T-helper 1 cell (primary cell): ENCODE measurements at regions not wholly inside any gene's neighbourhood (a gene's known extent, or its start where the extent isn't known, plus 50 kb on each side); places are given as distances from the start of the nearest gene placed in this dataset.
"Not testable (repeated sequence)": the region's sequence is repeated elsewhere in the genome, so short reads cannot be mapped to it uniquely, and the experiment has no call there.

Experiments used
- DNase-seq, 5 donors: peaks; one replicate each; pipeline ENCODE4 v3.0.0-alpha.2; 2012 to 2020

- no peak for DNase-seq
These were observed 149.1 kb upstream of the TENT5A start for GRCh38 chr6:81901551-81901966.

DNA sequence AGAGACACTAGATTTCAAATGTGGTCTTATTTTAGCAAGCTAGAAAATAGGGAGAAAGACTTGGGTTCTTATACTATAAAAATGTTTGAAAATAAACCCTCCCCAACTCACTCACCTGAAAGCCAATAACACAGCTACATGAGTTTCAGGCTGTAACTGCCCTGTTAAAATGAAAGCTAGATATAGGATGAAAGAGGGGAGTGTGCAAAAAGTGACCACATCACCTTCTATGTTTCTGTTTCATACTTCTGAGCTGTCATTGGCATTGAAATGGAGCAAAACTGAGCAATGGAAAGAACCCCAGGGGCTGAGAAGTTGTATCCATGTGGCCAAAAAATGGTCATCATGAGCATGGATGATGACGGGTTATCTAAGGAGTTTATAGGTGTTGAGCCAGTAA is 148.1 kb upstream of the TENT5A start:
- DNase-seq: no peak

- no peak for DNase-seq
These were observed 145.3 kb upstream of the TENT5A start for GRCh38 chr6:81897793-81898192.

DNA sequence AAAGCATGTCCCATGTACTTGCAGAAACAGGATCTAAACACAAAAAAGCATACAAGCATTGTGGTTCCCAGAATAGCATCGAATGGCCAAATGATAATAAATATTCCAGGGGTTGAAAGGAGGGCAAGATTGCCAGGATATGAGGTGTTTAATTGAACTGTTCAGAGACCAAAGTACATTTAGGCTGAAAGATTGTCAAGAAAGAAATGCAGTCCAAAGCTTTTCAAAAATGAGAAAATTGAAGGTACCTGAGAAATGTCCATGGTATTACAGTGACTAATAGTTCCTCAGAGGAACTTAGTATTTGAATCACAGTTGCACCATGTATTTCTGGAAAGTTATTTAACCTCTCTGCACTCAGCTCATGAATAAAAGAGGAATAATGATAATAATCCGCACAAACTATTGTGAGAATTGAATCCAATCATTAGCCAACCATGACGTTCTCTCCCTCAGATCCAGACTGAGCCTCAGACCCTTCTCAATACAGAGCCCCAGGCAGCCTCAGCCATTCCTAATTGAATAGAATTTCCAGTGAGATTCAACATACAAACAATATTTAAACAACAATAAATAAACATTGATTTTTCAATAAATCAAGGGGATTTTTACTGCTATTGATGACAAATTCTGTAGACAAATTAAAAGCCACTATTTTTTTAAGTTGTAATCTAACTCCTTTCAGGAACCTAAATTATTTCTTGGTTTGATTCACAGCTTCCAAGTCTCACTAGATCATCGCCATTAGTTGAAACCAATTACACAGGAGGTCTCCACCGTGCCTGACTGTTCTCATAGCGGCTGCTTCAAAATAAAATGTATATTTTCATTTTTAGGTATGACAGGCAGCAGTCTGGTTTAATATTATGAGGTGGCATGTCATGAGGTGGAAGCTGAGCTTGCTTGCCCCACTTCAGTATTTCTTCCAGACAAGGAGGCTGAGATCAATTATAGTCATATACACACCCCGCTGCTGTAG is 144.3 kb upstream of the TENT5A start:
- no peak for DNase-seq

DNA sequence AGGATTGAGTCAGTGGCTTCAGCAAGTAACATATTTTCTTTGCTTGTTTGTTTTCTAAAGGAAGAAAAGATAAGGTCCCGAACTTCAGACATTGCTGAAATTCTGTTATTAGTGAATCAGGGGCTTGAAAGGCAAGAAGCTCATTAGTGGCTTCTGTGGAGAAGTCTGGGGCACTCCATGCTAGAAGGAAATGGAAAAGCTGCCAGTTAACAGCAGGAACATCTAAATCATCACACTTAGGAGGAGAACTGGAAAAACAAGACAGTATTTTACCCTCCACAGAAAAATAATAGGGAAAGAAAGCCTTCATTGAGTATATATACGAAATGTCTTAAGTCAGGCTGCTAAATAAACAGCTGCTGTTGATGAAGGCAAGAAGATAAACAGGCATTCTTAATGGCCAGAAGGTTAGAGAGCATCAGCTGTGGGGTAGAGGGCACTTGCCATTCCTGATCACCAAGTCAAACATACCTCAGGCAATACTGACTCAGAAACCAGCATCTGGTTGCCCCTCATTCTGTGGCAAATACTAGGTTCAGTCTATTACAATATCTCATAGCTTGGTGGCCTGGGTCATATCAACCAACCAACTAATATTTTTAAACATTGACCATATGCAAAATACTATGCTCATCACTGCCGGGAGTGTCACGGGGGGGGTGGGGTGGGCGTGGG is 143.2 kb upstream of the TENT5A start:
- no peak for DNase-seq

GRCh38 chr6:81894788-81895271 is 142.3 kb upstream of the TENT5A start:
- no peak for DNase-seq

- DNase-seq: no peak
These were observed 141.8 kb upstream of the TENT5A start for GRCh38 chr6:81894306-81894705.

DNA sequence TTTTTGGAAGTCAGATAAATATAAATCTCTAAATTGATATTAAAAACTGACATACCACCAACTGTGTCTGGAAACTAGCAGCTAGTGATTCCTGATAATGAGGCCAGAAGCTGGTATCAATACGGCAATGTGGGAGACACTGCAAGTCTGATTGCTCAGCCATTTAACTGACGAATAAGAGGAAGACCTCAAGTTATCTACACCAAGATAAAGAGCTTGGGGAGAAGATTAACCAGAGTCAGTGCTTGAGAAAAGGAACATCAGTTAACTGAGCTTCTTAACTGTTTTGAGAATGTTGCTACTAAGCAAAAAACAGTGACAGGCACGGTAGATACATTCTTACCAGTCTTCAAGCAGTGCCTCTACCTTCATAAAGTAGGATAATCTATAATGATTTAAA is 140.4 kb upstream of the TENT5A start:
- no peak for DNase-seq

GRCh38 chr6:81891874-81892273 is 139.4 kb upstream of the TENT5A start:
- DNase-seq: no peak

DNA sequence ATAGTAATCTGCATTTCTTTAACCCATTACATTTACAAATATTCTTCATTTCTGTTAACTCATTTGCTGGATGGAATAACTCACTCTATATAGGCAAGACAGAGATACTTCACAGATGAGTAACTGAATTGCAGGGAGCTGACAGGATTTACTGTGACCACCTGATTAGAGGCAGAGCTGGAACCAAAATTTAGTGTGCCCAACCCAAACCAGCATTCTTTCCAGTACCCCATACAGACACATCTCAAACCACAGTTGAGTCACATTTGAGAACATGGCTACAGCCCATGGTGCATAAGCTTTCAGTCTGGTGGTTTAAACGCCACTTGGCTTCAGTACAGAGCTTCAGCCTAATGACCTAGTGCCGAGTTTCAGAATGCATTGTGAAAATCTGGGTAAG is 138.4 kb upstream of the TENT5A start:
- DNase-seq: no peak

DNA sequence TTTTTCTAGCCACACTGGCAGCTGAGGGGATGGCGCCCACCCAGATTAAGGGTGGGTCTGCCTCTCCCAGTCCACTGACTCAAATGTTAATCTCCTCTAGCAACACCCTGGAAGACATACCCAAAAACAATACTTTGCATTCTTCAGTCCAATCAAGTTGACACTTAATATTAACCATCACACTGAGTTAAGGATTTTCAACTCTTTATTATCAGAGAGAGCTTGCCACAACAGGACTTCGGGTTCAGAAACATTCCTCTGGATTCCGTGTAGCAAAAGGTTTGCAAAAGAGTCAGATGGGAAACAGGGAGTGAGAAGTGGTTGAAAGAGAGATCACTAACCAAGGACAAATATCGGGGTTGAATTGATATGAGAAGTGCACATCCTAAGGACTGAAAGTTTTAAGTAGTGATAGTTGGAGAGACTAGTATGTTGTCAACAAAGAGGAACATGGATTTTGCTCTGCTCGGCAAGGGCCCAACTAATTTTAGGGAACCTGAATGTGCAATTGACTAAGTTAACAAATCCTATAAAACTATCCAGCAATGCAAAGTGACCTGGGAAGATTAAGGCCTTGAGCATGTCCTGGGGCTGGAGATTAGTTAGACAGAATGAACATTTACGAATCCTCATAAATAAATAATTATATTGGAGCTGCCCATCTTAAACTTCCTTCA is 137.0 kb upstream of the TENT5A start:
- DNase-seq: no peak

DNA sequence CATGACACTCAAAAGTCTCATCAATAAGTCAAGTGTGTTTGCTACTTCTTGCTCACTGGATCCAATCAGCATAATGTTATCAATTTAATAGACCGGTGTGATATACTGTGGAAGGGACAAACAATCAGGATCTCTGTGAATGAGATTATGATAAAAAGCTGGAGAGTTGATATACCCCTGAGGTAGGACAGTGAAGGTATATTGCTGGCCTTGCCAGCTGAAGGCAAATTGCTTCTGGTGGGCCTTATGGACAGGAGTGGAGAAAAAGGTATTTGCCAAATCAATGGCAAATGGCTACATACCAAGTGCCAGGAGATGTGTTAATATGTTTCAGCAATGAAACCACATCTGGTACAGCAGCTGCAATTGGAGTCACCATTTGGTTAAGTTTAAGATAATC is 134.4 kb upstream of the TENT5A start:
- DNase-seq: not testable (repeated sequence)

DNA sequence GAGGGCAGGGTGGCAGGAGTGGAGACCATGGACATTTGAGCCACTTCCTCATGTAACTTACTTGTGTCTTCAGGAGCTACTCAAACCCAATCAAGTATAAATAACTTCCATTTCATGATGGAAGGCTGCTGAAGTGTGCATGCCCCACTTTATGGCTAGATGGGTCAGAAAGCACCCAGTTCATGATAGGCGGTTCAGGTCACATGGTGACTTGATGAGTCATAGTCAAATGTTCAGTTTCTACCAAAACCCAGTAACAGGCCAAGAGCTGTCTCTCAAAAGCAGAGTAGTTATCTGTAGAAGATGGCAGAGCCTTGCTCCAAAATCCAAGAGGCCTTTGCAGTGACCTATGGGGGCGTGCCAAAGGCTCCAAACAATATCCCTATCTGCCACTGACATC is 133.7 kb upstream of the TENT5A start:
- no peak for DNase-seq

DNA sequence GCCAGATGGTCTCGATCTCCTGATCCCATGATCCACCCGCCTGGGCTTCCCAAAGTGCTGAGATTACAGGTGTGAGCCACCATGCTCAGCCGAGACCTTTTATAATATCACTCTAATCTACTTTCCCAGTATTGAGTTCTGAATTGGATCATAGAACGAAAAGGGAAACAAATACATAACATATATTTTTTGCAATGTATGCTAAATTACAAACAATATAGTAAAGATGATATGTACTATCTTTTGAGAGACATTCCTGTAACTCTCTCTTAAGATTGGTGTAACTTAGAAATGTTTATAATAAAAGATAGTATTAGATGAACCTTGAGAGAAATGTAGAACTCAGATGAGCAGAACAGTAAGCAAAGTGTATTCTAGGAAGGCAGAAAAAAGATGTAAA is 129.2 kb upstream of the TENT5A start:
- no peak for DNase-seq

DNA sequence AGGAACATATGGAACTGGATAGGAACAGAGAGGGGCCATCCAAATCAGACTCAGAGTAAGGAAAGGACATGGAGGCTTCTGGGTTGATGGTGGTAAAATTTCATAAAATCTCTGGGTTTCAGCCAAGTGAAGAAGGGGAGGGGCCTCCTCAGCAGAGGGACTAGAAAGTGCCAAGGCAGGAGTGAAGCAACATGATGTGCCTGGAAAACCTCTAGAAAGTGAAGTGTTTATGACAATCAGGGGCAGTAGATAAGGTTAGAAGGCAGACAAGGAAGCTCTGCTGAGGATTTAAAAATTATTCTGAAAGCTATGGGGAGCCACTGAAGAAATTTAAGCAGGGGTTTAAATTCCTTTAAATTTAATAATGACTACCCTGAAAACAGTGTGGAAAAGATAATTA is 126.0 kb upstream of the TENT5A start:
- no peak for DNase-seq

- no peak for DNase-seq
These were observed 124.5 kb upstream of the TENT5A start for GRCh38 chr6:81876971-81877370.

GRCh38 chr6:81875782-81876293 is 123.4 kb upstream of the TENT5A start:
- DNase-seq: no peak

DNA sequence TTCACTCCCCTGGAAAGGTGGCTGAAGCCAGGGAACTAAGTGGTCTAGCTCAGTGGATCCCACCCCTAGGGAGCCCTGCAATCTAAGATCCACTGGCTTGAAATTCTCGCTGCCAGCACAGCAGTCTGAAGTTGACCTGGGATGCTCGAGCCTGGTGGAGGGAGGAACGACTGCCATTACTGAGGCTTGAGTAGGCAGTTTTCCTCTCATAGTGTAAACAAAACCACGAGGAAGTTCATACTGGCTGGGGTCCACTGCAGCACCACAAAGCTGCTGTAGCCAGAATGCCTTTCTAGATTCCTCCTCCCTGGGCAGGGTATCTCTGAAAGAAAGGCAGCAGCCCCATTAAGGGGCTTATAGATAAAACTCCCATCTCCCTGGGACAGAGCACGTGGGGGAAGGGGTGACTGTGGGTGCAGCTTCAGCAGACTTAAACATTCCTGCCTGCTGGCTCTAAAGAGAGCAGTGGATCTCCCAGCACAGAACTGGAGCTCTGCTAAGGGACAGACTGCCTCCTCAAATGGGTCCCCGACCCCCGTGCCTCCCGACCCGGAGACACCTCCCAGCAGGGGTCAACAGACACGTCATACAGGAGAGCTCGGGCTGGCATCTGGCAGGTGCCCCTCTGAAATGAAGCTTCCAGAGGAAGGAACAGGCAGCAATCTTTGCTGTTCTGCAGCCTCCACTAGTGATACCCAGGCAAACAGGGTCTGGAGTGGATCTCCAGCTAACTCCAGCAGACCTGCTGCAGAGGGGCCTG is 117.4 kb upstream of the TENT5A start:
- DNase-seq: not testable (repeated sequence)

- DNase-seq: no peak
These were observed 113.2 kb upstream of the TENT5A start for GRCh38 chr6:81865712-81866111.

GRCh38 chr6:81864124-81864523 is 111.6 kb upstream of the TENT5A start:
- DNase-seq: no peak

DNA sequence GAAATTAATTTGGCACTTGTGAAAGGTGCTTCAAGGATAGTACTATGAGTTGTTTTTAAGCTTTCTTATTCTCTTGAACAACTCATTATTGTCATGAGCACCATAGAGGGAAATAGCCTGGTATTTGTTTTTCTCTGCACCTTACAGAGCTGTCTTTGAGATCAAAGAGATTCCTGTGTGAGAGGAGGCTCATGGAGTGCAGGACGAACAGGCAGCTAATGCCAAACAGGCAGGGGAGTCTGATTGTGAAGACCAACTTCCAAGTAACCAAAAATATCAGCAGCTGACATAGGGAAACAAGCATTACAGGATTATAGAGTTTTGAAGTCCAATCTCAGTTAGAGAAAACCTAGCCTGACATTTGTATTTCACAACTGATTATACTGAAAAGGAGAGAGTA is 110.6 kb upstream of the TENT5A start:
- no peak for DNase-seq

GRCh38 chr6:81861281-81861680 is 108.8 kb upstream of the TENT5A start:
- DNase-seq: no peak
